Activated CD8-positive, alpha-beta memory T cell treated with anti-CD3 and anti-CD28 coated beads, Interleukin-2, amount 50 U/mL, for 4 hours (primary cell): ENCODE measurements at regions not wholly inside any gene's neighbourhood (a gene's known extent, or its start where the extent isn't known, plus 50 kb on each side); places are given as distances from the start of the nearest gene placed in this dataset.
"Not testable (repeated sequence)": the region's sequence is repeated elsewhere in the genome, so short reads cannot be mapped to it uniquely, and the experiment has no call there.

ENCODE experiments used
- DNase-seq: peaks from one replicate; pipeline ENCODE4 v3.0.0-alpha.2; 2020

DNA sequence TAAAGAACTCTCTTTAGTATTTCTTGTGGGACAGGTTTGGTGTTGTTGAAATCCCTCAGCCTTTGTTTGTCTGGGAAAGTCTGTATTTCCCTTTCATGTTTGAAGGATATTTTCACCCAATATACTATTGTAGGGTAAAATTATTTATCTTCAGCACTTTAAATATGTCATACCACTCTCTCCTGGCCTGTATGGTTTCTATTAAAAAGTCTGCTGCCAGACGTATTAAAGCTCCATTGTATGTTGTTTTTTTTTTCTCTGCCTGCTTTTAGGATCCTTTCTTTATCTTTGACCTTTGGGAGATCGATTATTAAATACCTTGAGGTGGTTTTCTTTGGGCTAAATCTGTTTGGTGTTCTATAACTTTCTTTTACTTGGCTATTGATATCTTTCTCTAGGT is 119.0 kb upstream of the TBC1D5 start:
- DNase-seq: no peak

DNA sequence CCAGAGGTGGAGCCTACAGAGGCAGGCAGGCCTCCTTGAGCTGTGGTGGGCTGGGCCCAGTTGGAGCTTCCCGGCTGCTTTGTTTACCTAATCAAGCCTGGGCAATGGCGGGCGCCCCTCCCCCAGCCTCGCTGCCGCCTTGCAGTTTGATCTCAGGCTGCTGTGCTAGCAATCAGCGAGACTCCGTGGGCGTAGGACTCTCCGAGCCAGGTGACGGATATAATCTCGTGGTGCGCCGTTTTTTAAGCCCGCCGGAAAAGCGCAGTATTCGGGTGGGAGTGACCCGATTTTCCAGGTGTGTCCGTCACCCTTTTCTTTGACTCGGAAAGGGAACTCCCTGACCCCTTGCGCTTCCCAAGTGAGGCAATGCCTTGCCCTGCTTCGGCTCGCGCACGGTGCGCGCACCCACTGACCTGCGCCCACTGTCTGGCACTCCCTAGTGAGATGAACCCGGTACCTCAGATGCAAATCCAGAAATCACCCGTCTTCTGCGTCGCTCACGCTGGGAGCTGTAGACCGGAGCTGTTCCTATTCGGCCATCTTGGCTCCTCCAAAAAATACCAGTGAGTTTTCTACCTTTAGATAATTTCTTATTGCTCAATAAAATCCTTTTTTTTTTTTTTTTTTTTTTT is 118.5 kb upstream of the TBC1D5 start:
- DNase-seq: not testable (repeated sequence)

DNA sequence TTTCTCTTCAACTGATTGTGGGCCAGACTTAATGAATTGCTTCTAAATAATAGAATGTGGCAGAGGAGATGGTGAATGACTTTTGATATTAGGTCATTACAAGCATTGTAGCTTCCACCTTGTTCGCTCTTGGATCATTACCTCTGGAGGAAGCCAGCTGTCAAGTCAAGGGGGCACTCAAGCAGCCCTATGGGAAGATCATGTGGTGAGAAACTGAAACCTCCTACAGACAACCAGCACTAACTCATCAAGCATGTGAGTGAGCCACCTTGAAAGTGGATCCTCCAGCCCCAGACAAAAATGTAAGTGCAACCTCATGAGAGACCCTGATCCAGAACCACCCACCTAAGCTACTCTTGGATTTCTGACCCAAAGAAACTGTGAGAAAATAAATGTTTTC is 109.8 kb upstream of the TBC1D5 start:
- no peak for DNase-seq

DNA sequence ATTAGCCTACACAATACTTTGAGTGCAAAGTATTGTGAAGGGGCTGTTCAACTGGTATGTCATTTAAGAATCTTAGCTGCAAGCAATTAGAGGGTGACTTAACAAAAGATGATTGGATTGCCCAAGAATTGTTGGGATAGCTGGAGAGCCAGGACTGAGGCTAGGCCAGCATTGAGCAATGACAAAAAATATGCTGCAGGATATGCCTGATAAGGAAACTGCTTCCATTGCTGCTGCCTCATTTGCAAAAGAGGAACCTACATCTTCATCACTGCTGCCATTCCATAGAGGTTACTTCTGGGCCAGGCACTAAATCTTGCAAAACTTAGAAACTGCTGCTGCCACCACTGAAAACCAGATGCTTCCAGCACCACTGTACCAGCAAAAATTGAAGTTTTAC is 108.0 kb upstream of the TBC1D5 start:
- DNase-seq: no peak

DNA sequence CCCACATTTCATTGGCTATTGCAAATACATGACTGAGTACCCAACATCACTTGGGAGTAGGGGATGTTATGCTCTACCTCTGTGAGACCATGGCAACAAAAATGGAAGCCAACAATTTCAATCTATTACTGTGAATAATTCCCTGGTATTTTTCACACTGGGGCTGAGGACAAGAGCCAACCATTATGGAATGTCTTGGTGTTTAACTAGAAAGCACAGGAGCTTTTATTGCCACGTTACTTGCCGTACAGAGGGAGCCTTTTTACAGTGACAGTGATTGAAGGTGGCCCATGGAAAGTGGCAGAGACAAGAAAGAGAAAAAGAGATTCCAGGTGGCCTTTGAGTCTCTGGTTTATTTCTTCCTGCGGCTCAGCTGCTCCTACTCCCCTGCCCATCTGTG is 105.7 kb upstream of the TBC1D5 start:
- DNase-seq: no peak

DNA sequence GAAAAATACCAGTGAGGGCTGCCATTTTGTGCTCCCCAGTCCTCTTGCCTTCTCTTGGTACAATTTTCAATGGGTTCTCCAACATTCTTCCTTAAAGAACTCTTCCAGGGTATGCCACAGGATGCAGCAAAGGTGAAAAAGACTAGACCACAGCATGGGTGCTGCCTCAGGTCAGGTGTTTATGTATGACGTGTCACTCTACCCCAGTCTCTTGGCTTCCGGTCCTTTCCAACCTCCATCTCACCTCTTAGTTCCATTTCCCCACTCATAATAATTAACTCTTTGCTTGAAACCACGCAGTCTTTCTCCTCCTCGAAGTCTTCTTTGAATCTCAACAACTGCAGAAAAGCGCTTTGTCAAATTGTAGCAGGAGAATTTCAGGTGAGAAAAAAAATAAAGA is 104.7 kb upstream of the TBC1D5 start:
- no peak for DNase-seq

DNA sequence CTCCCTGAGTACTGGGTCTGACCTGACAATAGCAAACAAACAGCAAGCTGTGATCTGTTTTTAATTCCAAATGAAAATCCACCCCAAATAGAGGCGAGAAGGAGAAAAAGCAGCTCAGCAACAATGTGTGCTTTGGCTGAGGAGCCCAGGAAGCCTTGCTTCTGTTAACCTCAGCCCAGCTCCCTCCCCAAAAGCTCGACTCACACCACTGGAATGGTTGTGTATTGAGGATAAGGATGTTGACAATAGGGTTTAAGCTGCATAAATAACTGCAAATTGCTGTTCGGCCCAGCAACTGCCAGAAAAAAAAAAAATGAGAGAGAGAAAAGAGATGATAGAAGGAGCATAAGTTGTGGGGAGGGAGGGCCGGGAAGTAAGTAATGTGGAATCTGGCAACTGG is 104.0 kb upstream of the TBC1D5 start:
- DNase-seq: no peak

DNA sequence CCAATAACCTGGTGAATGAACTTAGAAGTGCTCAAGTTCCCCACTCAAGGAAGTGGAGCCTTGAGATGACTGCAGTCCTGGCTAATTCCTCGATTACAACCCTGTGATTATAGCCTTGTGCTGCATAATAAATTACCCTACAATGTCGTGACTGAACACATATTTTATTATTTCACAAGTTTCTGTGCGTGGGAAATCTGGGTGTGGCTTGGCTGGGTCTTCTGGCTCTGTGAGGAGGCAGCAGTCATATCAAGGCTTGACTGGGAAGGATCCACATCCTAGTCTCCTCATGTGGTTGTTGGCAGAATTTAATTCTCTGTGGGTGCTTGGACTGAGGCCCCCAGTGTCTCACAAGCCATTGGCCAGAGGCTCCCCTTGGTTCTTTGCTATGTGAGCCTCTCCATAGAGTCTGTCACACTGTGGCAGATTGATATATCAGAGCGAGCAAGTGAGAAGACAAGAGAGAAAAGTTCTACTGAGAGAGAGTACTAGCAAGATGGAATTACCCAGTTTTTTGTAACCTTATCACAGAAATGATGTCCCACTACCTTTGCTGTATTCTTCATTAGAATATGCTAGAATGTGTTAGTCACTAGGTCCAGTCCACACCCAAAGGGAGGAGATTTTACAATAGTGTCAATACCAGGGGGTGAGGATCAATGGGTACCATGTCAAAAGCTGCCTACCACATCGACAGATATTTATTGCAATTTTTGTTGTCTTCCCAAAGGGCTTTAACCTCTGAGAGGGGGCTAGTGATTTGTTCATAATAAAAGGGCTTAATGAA is 102.8 kb upstream of the TBC1D5 start:
- DNase-seq: no peak

DNA sequence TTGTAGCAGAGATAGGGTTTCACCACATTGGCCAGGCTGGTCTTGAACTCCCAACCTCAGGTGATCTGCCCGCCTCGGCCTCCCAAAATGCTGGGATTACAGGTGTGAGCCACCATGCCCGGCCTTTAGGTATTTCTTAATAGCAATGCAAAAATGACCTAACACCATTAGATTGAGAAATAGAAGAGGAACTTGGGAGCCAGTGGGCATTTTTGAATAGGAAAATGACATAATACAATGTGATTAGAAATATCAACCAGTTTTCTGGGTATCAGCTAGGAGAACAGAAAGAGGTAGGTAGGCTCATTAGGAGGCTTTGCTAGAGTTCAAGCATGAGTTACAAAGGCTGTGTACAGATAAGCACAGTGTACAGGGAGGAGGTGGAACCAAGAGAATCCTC is 101.8 kb upstream of the TBC1D5 start:
- no peak for DNase-seq

DNA sequence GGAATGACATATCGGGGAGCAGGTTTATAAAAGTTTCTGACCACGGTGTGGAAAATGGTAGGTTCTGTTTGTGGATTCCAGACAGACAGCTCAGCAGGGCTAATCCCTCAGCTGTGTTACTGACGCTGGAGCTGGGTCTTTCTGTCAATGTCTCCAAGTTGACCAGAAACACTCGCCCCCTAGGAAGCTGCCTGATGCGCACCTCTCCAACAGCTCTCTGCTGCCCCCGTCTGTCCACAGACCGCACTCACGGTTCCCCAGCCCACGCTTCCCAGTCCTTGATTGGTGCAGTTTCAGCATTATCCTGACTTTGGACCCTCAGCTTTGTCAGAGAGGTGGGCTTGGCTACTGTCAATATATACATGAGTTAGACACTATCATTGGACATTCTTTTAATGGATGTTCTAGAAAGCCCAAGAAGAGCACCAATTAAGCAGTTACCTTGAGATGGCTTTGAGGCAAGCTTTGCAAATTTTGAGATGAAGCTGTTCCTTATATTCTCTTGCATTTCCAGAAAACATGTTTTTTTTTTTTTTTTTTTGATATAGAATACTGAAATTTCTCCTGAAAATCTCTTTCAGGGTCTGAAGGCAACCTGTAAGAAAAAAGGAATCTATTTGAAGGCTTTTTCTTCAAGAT is 98.9 kb upstream of the TBC1D5 start:
- peak; percentile 77 for DNase-seq

DNA sequence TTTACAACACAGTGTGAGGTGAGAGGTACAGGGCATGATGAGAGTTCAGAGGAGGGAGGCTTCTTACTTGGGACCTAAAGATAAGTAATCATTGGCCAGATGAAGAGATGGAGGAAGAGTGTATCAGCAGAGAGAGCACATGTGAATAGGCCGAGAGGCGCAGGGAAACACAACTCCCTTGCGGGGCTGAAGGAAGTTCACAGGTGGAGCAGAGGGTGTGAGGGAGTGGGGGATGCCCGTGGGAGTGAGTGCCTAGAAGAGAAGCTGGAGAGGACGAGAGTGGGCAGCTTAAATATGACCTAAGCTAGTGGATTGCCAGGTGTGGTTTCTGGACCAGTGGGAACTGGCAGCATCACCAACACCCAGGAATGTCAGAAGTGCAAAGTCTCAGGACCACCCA is 98.2 kb upstream of the TBC1D5 start:
- DNase-seq: no peak

DNA sequence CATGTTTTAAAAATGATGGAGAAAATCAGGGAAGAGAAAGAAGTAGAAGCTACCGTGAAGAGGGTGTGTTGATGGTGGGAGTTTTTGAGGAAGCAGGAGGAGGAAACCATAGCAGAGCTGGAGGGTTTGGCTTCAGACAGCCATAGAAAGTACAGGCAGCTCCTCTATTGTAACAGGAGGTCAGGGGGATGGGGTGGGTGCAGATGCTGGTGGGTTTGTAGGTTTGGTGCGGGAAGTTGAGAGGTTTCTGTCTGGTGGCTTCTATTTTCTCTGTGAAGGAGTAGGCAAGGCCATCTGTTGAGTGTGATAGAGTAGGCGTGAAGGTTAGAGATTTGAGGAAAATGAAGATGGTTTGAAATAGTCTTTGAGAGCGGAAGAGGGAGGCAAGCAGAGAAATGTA is 97.7 kb upstream of the TBC1D5 start:
- no peak for DNase-seq

DNA sequence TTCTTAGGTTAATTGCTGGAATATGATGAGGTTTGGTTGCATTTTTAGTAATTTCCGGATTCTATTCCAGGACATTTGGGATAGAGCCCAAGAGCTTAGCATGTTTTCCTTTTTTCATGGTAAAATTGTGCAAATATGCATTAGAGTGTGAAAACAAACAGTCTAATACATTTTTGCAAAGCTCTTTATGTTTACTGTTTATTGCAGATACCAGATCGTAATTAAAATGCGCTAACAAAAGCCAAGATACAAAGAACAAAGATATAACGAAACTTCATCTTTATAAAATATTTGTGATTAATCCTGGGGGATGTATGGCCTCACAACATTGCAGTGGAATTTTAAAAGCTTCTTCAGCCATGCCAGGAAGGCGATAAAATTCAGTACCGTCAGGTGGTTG is 94.5 kb upstream of the TBC1D5 start:
- no peak for DNase-seq

DNA sequence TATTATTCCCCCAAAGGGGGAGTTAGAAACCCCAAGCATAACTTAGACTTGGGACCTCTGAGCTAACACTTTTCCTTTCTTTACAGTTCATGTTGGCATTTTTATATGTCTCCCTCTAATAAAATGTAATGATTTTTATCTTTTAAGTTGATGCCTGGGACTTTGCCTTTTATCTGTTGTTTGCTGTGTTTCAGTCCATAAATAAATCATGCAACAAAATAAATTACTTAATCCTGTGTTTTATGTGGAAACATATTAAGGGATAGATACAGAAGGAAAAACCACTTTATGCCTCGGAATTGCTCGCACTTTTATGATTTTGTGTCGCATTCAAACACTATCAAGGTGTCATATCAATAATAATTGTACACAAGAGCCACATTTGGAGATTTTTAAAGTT is 93.7 kb upstream of the TBC1D5 start:
- DNase-seq: no peak

DNA sequence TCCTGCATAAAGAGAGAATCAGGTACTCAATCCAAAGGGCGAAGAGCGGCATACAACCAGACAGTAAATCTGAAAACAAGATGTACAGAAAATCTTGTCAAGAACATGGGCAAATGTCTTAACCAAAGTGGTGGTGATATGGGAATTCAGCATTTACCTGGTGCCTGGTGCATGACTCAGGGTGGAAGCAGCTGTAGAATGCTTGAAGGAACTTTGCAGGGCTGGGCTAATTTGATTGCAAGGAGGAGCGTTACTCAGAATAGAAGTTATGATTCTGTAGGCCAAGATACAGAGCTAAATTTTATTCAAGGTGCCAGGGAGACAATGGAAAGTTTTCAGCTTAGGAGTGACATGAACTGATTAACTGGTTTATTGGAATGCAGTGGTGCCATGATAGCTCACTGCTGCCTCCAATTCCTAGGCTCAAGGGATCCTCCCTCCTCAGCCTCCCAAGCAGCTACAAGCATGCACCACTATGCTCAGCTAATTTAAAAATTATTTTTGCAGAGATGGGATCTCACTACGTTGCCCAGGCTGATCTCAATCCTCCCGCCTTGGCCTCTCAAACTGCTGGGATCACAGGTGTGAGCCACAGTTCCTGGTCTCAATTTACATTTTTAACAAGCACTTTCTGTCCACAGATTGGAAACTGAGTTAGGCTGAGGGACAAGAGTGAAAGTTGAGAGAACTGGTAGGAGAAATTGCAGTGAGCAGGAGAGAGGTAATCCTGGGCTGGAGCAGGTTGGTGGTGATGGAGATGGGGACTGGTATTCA is 91.5 kb upstream of the TBC1D5 start:
- no peak for DNase-seq

DNA sequence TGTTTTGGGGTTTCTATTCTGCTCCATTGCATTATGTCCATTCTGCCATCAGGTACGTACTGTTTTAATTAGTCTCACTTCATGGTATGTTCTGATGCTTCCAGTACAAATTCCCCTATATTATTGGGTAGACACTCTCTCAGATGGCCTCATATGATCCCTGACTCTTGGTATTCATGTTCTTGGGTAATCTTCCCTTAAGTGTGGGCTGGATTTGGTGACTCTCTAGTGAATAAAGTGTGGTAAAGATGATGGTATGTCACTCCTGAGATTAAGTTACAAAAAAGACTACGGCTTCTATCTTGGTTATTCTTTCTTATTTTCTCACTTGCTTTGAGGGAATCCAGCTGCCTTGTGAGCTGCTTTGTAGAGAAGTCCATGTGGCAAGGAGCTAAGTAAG is 89.6 kb upstream of the TBC1D5 start:
- DNase-seq: no peak

DNA sequence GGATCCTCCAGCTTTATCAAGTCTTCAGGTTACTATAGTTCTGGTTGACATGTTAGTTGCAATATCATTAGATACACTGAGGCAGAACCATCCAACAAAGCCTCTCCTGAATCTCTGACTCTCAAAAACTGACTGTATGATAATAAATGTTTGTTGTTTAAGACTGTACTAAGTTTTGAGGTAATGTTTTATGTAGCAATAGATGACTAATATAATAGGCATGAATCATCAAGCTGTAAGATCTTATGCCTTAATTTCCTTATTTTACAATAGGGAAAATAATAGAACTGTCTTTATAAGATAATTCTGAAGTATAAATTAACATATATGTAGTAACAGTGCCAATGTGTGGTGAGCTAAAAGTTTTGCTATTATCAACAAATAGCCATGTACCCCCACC is 88.9 kb upstream of the TBC1D5 start:
- no peak for DNase-seq

DNA sequence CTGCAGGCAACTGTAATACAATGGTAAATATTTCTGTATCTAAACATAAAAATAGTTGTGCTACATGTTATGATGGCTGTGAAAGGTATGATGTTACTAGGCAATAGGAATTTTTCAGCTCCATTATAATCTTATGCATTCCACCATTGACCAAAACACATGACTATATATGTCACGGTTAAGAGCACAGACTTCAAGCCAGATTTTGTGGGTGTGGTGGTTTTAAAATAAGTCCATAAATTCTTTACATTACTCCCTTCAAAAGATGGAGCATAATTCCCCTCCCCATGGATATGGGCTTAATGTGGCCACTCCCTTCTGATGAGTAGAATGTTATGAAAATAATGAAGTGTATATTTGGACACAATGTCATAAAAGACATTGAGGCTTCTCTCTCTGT is 88.4 kb upstream of the TBC1D5 start:
- DNase-seq: no peak

DNA sequence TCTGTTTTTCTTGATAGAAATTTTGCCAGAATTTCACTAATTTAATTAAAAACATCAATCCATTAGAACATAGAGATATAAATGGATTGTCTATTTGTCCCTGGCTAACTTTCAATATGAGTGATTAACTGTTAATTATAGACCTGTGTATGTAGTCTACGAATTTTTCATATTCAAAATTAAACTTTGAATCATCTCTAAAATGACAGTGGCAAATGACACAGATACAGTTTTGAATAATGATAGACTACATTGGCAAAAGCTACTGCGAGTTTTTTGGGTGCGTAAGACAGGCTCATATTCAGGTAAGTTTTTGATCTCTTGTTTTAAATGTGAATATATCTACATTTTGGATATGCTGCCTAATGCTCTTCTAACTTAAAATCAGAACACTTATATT is 86.0 kb upstream of the TBC1D5 start:
- DNase-seq: no peak

DNA sequence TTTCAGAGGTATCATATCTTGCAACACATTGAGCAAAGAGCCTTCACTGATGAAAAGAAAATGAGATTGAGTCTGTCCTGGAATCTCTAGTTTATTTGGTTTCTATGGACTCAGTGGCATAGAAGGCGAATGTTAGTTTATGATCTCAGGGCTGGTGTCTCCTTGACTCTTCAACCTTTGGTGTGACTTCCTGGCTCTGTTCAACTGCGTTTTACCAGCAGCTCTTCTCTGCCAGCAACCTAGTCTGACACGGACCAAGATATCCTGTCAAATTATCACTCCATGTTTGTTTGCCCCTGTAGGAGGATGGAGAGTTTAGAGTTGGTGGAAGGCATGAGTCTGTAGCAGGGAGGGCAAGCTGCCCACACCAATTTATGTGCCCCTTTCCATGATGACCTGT is 82.9 kb upstream of the TBC1D5 start:
- DNase-seq: no peak

DNA sequence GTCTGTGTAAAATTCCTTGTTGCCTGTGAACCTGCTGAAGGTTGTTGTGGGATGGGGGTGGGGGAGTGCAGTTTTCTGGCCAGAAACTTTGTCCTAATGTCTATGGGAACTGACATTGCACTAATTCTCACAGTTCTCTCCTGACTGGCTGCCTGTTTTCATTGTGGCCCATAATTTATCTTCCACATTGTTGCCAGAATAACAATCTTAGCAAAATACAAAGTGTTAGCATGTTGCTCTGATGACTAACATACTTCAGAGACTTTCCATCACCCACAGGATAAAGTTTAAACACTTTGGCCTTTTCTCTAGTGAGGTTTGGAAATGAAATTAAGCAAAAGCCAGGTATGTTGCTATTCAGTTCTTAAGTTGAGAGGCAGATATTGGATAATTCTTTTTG is 81.4 kb upstream of the TBC1D5 start:
- DNase-seq: no peak

DNA sequence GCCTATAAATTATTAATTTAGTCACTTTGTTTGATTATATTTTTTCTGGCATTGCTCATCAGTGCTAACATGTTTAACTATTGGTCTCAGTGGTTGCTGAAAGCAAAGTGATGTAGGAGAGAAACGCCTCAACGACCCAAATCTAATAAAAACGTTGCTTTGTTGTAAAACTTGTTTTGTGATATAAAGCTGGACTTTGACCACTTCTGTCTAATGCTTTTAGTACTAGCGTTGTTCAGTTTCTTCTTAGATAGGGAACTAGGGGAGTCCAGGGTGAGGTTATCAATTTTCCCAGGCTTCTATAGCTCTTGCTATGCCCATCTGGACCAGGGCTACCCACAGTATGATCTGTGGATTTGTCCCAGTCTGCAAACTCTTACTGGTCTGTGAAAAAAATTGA is 80.6 kb upstream of the TBC1D5 start:
- no peak for DNase-seq

DNA sequence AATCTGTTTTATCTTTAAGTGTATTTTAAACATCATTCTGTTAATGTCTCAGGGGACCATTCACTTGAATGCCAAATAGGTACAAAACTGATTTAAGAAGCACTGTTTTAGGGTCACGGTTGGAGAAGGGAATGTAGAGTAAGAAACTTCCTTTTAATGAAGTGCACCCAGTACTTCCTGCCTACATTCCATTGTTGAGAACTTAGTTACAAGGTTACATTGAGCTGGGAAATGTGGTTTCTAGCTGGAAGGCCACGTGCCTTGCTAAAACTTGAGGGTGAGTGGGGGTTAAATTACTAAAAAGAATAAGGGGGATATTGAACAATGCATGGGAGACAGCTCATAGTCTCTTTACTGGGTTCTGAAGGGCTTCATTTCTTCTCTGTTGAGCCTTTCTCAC is 78.3 kb upstream of the TBC1D5 start:
- no peak for DNase-seq

DNA sequence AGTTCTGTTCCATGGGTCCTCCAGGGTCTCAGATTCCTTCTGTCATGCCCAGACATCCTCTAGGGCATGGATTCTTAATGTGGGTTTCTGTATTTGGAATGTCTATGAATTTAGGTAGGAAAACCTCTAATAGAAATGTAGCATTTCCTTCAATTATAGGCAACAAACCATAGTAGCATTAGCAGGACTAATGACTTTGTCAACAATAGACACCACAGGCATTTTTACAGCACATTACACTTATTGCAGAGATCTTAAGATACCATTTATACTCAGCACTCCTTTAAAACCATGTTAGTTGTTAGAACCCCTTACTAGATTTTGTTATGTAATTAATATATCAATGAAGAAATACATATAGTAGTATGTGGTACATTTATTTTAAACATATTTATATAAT is 77.8 kb upstream of the TBC1D5 start:
- no peak for DNase-seq
